DMS 273 (cell line): ENCODE measurements at regions not wholly inside any gene's neighbourhood (a gene's known extent, or its start where the extent isn't known, plus 50 kb on each side); places are given as distances from the start of the nearest gene placed in this dataset.

Source experiments
- DNase-seq: peaks from one replicate; lab custom pipeline; 2025; ENCODE audit not compliant: unreplicated experiment; lab: John Stamatoyannopoulos, UW

GRCh38 chr19:31121501-31121900 is 227.7 kb downstream of the TSHZ3 start:
- no peak for DNase-seq

GRCh38 chr19:31120952-31121351 is 228.3 kb downstream of the TSHZ3 start:
- no peak for DNase-seq

- DNase-seq: no peak
These were observed 229.1 kb downstream of the TSHZ3 start for GRCh38 chr19:31119951-31120690.

- no peak for DNase-seq
These were observed 230.2 kb downstream of the TSHZ3 start for GRCh38 chr19:31118986-31119385.

GRCh38 chr19:31118287-31118955 is 230.8 kb downstream of the TSHZ3 start:
- no peak for DNase-seq

GRCh38 chr19:31114585-31114984 is 234.7 kb downstream of the TSHZ3 start:
- DNase-seq: no peak

GRCh38 chr19:31113293-31113692 is 235.9 kb downstream of the TSHZ3 start:
- DNase-seq: no peak

GRCh38 chr19:31112158-31112557 is 237.1 kb downstream of the TSHZ3 start:
- no peak for DNase-seq

GRCh38 chr19:31111741-31112140 is 237.5 kb downstream of the TSHZ3 start:
- no peak for DNase-seq

GRCh38 chr19:31110336-31110735 is 238.9 kb downstream of the TSHZ3 start:
- DNase-seq: no peak

GRCh38 chr19:31109636-31110035 is 239.6 kb downstream of the TSHZ3 start:
- DNase-seq: no peak

- no peak for DNase-seq
These were observed 242.1 kb downstream of the TSHZ3 start for GRCh38 chr19:31107096-31107495.

GRCh38 chr19:31105761-31106160 is 243.5 kb downstream of the TSHZ3 start:
- DNase-seq: no peak

GRCh38 chr19:31104451-31104850 is 244.8 kb downstream of the TSHZ3 start:
- DNase-seq: no peak

- DNase-seq: no peak
These were observed 246.0 kb downstream of the TSHZ3 start for GRCh38 chr19:31103228-31103627.

GRCh38 chr19:31102674-31103073 is 246.6 kb downstream of the TSHZ3 start:
- DNase-seq: no peak

GRCh38 chr19:31100981-31101380 is 248.3 kb downstream of the TSHZ3 start:
- DNase-seq: no peak

GRCh38 chr19:31100206-31100590 is 249.0 kb downstream of the TSHZ3 start:
- no peak for DNase-seq

- DNase-seq: no peak
These were observed 249.6 kb downstream of the TSHZ3 start for GRCh38 chr19:31099515-31100205.

- DNase-seq: no peak
These were observed 250.4 kb downstream of the TSHZ3 start for GRCh38 chr19:31098836-31099235.

GRCh38 chr19:31096935-31097545 is 252.2 kb downstream of the TSHZ3 start:
- no peak for DNase-seq
